A172 (cell line): ENCODE measurements at regions not wholly inside any gene's neighbourhood (a gene's known extent, or its start where the extent isn't known, plus 50 kb on each side); places are given as distances from the start of the nearest gene placed in this dataset.
"Not testable (repeated sequence)": the region's sequence is repeated elsewhere in the genome, so short reads cannot be mapped to it uniquely, and the experiment has no call there.

Experiments used
- DNase-seq: peaks from one replicate; pipeline ENCODE4 v3.0.0-alpha.2; 2015; ENCODE audit warnings: low spot score

- no peak for DNase-seq
These were observed 164.0 kb downstream of the ALG10B start for GRCh38 chr12:38480594-38480993.

DNA sequence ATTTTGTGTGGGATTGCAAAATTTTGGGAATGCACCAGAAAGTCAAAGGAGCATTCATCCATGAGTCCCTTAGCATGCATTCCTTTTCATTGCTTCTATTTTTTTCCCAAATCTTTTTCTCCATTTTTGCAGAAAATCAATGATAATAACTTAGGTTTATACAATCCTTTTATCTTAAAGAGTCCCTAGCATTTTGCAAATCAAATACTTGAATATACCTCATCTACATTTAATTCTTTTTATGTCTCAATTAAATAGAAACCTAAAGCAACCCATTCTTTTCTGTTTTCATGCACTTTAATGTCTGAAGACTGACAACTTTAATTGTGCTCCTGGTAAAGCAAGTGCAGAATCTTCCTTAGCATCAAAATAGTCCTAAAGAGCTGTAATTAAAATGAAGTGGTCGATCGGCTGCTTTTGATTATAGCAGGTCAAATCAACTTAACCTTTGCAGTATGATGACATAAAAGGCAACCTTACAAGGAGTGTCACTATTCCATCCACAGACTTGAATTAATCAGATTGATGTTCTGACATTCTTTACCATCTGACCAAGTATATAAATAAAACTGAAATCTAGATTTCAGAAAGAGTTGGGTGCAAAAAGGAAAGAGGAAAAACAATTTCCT lies 168.4 kb downstream of the ALG10B start:
- no peak for DNase-seq

DNA sequence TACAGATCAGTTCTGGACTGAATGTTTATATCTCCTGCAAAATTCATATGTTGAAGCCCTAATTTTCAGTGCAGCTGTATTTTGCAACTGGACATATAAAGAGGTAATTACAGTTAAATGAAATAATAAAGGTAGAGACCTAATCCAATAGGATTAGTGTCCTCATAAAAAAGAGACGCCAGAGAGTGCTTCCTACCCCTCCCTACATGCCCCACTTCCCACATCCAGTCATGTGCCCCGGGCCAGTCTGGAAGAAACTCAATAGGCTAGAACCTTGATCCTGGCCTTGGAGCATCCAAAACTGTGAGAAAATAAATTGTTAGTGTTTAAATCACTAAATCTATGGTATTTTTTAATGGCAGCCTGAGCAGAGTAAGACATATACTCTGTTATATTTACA lies 172.3 kb downstream of the ALG10B start:
- DNase-seq, result no peak

GRCh38 chr12:38490073-38490472 lies 173.5 kb downstream of the ALG10B start:
- no peak for DNase-seq

DNA sequence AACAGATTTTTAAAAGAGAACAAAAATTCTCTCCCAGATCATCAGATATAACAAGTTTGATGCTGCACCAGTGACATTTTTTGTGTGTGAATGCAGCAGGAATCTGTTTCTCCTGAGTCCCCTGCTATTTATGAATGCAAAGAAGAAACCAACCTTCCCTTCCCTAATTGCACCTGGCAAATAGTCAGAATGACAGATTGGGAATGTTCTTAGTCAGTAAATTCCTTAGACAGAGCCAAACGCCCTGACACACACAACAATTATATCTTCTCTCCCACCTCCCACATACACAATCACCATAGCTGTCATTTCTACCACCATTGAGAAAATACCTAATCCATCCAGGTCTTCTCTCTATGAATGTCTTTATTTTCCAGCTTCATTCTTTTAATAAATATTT lies 174.4 kb downstream of the ALG10B start:
- no peak for DNase-seq

GRCh38 chr12:38501481-38501880 lies 184.9 kb downstream of the ALG10B start:
- no peak for DNase-seq

- DNase-seq, result peak; percentile 16
These were observed 185.4 kb downstream of the ALG10B start for GRCh38 chr12:38501991-38502390.

GRCh38 chr12:38502415-38502814 lies 185.8 kb downstream of the ALG10B start:
- DNase-seq, result no peak

DNA sequence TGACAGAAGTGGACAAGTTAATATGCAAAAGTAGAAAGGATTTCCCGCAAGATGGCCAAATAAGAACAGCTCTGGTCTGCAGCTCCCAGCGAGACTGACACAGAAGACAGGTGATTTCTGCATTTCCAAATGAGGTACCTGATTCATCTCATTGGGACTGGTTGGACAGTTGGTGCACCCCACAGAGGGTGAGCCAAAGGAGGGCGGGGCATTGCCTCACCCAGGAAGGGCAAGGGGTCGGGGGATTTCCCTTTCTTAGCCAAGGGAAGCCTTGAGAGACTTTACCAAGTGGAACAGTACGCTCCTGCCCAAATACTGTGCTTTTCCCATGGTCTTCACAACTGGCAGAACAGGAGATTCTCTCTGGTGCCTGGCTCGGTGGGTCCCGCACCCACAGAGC lies 191.3 kb downstream of the ALG10B start:
- DNase-seq, result no peak

- DNase-seq, result peak; percentile 4
These were observed 191.7 kb downstream of the ALG10B start for GRCh38 chr12:38508246-38508645.

DNA sequence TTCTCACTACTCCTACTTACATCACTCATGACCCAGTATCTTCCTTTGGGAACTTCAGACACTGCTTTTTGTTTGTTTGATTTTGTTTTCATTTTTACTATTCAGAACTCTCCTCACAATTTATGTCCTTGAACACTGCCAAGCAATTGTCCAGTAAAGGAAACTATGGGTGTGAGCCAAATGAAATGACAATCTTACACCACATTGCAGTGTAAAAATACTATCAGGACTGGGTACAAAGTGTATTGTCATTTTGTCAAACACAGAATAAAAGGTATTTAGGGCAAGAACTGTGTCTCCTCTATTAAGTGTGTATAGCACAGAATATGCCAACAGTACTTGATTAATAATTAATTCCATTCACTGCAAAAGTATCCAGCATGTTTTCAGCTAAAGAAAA lies 199.3 kb downstream of the ALG10B start:
- DNase-seq, result no peak

- DNase-seq, result no peak
These were observed 199.8 kb downstream of the ALG10B start for GRCh38 chr12:38516418-38516817.

DNA sequence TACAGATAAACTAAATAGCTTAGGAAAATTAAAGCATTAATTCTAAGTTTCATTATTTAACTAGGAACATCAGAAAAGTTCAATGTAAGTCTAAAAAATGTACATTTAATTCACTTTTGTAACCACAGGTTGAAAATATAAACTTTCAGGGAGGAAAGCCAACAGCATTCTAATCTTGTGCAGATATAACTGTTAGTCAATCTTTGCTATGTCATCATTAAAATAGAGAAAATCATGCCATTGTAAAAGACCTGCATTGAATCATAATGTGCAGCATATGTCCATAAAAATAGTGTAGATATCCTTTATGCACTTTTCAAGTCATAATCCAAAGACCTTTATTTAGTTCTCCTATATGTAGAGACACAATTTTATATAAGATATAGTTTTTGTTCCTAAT lies 207.3 kb downstream of the ALG10B start:
- no peak for DNase-seq

- DNase-seq, result no peak
These were observed 211.1 kb downstream of the ALG10B start for GRCh38 chr12:38527631-38528030.

DNA sequence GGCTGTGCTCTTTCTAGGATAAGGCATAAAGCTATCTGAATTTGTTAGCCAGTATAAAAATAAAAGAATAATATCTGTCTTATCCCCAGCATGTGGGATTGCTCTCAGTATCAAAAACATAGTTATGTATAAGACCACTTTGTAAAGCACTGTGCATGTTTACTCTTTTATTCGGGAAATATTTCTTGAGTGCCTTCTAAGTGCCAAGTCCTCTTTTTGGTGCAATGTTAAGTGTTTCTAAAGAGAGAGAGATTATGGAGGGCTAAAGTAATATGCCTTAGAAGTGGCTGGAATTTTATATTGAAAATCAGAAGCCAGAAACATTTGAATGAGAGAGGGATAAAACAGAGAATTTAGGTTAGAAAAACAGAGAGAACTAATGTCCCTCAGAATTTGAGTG lies 212.0 kb downstream of the ALG10B start:
- DNase-seq, result no peak

DNA sequence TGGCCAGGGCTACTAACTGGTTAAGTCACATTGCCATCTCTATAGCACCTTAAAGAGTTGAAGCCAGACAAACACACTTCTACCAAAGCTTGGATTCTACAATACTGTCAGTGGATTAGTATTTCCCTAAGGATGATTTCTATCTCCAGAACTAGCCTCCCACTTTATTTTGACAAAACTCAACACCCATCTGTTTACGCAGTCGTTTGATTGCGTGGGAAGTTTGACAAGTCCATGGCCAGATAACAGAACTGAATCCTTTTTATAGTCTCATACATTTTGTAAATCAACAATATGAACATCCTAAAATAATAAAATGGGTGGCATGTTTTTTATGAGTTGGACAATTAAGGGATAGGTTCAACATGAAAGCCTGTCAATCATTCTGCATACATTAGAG lies 212.7 kb downstream of the ALG10B start:
- not testable (repeated sequence) for DNase-seq

- no peak for DNase-seq
These were observed 221.7 kb downstream of the ALG10B start for GRCh38 chr12:38538319-38538718.

DNA sequence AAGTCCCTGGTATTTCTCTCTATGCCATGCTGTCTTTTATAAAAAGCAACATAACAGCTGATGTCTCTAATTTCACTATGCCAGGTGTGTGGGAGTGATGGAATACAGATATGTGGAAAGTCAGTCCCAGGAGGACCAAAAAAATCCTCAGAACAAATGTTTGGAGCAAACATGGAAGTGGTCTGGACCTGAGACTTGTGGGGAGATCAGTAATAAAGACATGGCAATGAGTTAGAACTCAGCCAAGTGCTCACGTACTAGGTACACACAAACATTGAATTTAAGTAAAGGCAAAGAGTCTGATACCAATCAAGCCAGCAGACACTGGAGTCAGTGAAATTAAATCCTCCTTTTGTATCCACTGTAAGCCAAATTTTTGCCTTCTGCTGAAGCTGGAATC lies 223.6 kb downstream of the ALG10B start:
- no peak for DNase-seq

GRCh38 chr12:38541849-38542248 lies 225.3 kb downstream of the ALG10B start:
- no peak for DNase-seq

DNA sequence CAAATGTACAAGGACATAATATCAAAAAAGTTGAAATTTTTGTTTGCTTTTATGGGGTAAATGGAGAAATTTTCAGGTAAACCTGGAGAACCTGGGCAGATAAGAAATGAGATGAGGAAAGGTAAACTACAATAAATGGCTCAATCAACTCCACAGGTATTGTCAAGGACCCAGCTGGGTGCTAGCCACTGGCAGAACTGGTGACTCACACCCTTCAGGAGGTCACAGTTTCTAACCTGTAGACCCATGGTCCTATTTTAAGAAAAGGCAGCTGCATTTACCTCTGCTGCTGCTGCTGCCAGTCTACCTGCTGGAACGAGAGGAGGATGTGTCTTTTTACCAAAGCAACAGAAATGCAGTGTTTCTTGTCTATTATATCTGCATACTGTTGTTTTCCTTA lies 226.6 kb downstream of the ALG10B start:
- DNase-seq, result peak; percentile 7

DNA sequence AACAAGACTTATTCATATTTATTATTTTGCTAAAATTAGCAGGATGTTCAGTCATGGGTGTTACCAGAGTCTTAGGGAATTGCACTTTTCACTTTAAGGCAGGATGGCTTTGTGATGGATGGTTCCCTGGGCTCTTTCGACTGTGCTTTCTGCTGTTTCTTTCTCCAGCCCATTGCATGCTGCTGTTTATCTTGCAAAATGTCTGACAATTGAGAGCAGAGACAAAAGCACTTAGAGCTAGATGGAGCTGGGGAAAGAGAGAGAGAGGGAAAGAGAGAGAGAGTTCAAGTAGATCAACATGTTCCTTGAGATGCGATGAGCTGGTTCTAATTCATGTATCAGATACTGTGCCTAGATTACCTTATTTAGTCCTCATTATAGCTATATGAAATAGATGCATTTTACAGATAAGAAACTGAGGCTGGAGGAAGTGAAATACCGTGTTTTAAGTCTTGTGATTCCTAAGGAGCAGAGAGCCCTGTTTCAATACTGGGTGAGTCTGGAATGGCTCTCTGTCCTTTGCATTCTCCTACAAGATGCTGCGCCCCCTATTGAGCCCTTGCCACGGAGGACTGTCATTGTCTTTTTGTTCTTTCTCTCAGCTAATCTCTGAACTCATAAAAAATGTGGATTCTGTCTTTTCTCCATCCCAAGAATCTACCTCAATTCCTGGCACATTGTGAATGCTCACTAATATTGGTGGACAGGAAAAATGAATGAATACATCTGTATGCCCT lies 227.9 kb downstream of the ALG10B start:
- peak; percentile 4 for DNase-seq

GRCh38 chr12:38547586-38547985 lies 231.0 kb downstream of the ALG10B start:
- DNase-seq, result peak; percentile 2
